A673 (cell line): ENCODE measurements at regions not wholly inside any gene's neighbourhood (a gene's known extent, or its start where the extent isn't known, plus 50 kb on each side); places are given as distances from the start of the nearest gene placed in this dataset.

Experiments
- BruUV-seq: library from RNA; stranded (reverse); fragments of 400-500 nt; replicated peaks from 2 replicates; lab custom pipeline; 2021; lab: Mats Ljungman, UMichigan
- CTCF ChIA-PET: fragments of 300-600 bp; sonication (Branson Sonifier 250); formaldehyde crosslinking; loops from one replicate; lab custom pipeline; 2022; ENCODE audit warnings: antibody characterized with exemption; lab: Charles Lee
- POLR2A ChIA-PET: fragments of 300-600 bp; sonication (Branson Sonifier 250); formaldehyde crosslinking; loops from one replicate; lab custom pipeline; 2022; ENCODE audit warnings: antibody characterized with exemption; ENCODE audit not compliant: low non-redundant PET; lab: Charles Lee
- DNase-seq: peaks from one replicate; pipeline ENCODE4 v3.0.0-alpha.2; 2015; ENCODE audit warnings: low spot score
- H3K27ac ChIP-seq: fragments of 200-600 bp; sonication (generic); 2 replicates; pipeline ENCODE4 v1.5.1; 2016; ENCODE audit warnings: mixed run types, low read depth, mild to moderate bottlenecking, mixed read lengths, antibody characterized with exemption, low read length; ENCODE audit not compliant: poor library complexity, severe bottlenecking
- H3K27me3 ChIP-seq: fragments of 200-600 bp; sonication (generic); replicated peaks from 2 replicates; pipeline ENCODE4 v1.6.1; 2017; ENCODE audit warnings: mixed run types, low read depth, mild to moderate bottlenecking, mixed read lengths, antibody characterized with exemption, low read length; ENCODE audit not compliant: insufficient read depth, poor library complexity
- H3K36me3 ChIP-seq: fragments of 200-600 bp; sonication (generic); 2 replicates; pipeline ENCODE4 v1.6.1; 2016; ENCODE audit warnings: mixed run types, mild to moderate bottlenecking, mixed read lengths, antibody characterized with exemption, low read length; ENCODE audit not compliant: insufficient read depth, poor library complexity, severe bottlenecking
- H3K4me1 ChIP-seq: fragments of 200-600 bp; sonication (generic); 2 replicates; pipeline ENCODE4 v1.6.1; 2017; ENCODE audit warnings: mixed run types, mild to moderate bottlenecking, mixed read lengths, antibody characterized with exemption, low read length; ENCODE audit not compliant: insufficient read depth, poor library complexity, severe bottlenecking
- H3K4me3 ChIP-seq: fragments of 200-600 bp; sonication (generic); 2 replicates; pipeline ENCODE4 v1.5.1; 2016; ENCODE audit warnings: low read depth, mixed run types, mild to moderate bottlenecking, mixed read lengths, low read length; ENCODE audit not compliant: poor library complexity, severe bottlenecking
- H3K9me3 ChIP-seq: fragments of 200-600 bp; sonication (generic); 2 replicates; pipeline ENCODE4 v1.6.1; 2016; ENCODE audit warnings: mixed run types, low read depth, mild to moderate bottlenecking, mixed read lengths, antibody characterized with exemption, low read length; ENCODE audit not compliant: poor library complexity, severe bottlenecking
- EZH2 ChIP-seq: fragments of 200-600 bp; sonication (generic); IDR thresholded peaks from 2 replicates; pipeline ENCODE4 v1.6.1; 2017; ENCODE audit warnings: borderline replicate concordance, low read depth, mild to moderate bottlenecking, mixed read lengths, antibody characterized with exemption, low read length; ENCODE audit not compliant: poor library complexity, severe bottlenecking
- intact Hi-C: fragments of 100-400 bp; cut with micrococcal nuclease; formaldehyde crosslinking; loops from one replicate; pipeline ENCODE4 v1.10.0; 2022; ENCODE audit not compliant: unreplicated experiment
- TF ChIP-seq, protein P1 (sequence below): fragments of 300-800, 200-600 bp; sonication (generic); conservative IDR thresholded peaks from 2 replicates; pipeline ENCODE4 v1.5.1; 2017; ENCODE audit warnings: low read depth, mild to moderate bottlenecking, antibody characterized with exemption, low read length, moderate library complexity, mixed read lengths

DNA sequence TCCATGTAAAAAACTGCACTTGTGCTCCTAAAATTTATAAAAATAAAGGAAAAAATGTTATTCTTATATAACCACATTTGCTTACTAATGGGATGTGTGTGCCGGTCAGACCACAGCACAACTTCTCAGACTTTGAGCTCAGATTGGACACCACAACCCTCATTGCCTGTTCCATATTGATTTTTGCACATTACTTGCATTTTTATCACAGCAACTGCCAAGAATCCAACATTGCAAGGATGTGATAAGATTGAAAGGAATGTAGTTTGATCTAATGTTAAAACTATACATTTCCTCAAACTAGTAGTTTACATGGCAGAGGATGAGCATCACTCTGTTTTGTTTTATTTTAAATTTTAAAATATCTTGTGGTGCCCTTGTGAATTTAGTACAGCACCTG lies 227.8 kb downstream of the KDR start:
- CTCF ChIA-PET, result no interaction called here
- DNase-seq, result no peak
- no peak overlapping the region for H3K27ac ChIP-seq
- H3K27me3 ChIP-seq, result no peaks in the 10 kb centered on the region
- POLR2A ChIA-PET, result no interaction called here
- no peaks in the 10 kb centered on the region for H3K4me1 ChIP-seq
- H3K9me3 ChIP-seq, result no peaks in the 10 kb centered on the region
- TF ChIP-seq, protein P1, sequence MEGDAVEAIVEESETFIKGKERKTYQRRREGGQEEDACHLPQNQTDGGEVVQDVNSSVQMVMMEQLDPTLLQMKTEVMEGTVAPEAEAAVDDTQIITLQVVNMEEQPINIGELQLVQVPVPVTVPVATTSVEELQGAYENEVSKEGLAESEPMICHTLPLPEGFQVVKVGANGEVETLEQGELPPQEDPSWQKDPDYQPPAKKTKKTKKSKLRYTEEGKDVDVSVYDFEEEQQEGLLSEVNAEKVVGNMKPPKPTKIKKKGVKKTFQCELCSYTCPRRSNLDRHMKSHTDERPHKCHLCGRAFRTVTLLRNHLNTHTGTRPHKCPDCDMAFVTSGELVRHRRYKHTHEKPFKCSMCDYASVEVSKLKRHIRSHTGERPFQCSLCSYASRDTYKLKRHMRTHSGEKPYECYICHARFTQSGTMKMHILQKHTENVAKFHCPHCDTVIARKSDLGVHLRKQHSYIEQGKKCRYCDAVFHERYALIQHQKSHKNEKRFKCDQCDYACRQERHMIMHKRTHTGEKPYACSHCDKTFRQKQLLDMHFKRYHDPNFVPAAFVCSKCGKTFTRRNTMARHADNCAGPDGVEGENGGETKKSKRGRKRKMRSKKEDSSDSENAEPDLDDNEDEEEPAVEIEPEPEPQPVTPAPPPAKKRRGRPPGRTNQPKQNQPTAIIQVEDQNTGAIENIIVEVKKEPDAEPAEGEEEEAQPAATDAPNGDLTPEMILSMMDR, result no peak
- TF ChIP-seq EZH2, result no peak
- BruUV-seq, result no TSS peak
- no peak overlapping the region for H3K4me3 ChIP-seq
- intact Hi-C loops, result no loop called here
- H3K36me3 ChIP-seq, result no peaks in the 10 kb centered on the region

DNA sequence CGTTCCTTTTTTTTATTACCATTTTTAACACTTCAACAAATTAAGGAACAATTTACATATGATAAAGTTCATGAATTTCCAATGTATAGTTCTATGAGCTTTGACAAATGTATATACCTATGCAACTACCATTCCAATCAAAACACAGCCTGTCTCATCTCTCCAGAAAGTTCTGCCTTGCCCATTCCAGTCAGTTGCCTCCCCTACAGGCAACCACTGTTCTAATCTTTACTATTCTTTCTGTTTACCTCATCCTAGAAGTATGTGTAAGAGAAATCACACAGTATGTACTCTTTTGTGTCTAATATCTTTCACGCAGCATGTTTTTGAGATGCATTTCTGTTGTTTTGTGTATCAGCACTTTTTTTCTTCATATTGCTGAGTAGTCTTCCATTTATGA lies 224.9 kb downstream of the KIT start:
- intact Hi-C loops, result no loop called here
- ChIA-PET POLR2A (no interaction called here), CTCF (no interaction called here)
- Histone ChIP-seq H3K4me3 (no peak overlapping the region), H3K36me3 (no peaks in the 10 kb centered on the region), H3K27ac (no peak overlapping the region), H3K27me3 (no peaks in the 10 kb centered on the region), H3K4me1 (no peaks in the 10 kb centered on the region), H3K9me3 (no peaks in the 10 kb centered on the region)
- no peak for DNase-seq
- TF ChIP-seq, protein P1, result no peak
- no peak for TF ChIP-seq EZH2
- BruUV-seq, result no TSS peak

DNA sequence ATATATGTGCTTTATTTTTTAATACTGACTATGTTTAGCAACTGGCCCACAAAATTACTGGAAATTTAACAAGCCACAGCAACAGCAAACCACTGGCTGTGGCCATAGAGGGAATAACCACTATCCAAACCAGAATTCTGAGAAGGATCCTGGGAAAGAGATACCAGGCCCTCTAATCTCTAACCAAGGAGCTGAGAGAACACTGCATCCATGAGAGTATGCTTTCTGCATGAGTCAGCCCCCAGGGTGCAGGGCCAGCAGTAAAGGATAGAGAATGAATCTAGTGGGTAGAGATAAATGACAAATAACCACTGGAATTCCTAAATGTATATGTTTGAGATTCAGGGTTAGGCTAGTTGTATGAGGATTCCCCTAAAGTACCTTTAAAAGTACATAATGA lies 221.8 kb downstream of the KIT start:
- DNase-seq, result no peak
- no TSS peak for BruUV-seq
- Histone ChIP-seq H3K4me3 (no peak overlapping the region), H3K36me3 (no peaks in the 10 kb centered on the region), H3K27ac (no peak overlapping the region), H3K4me1 (no peaks in the 10 kb centered on the region), H3K27me3 (no peaks in the 10 kb centered on the region), H3K9me3 (no peaks in the 10 kb centered on the region)
- intact Hi-C loops, result no loop called here
- CTCF ChIA-PET, result no interaction called here
- no peak for TF ChIP-seq EZH2
- TF ChIP-seq, protein P1, result no peak
- POLR2A ChIA-PET, result no interaction called here
